NCI-H748 treated with DMSO at 0.1 percent for 48 hours (cell line): ENCODE measurements at regions not wholly inside any gene's neighbourhood (a gene's known extent, or its start where the extent isn't known, plus 50 kb on each side); places are given as distances from the start of the nearest gene placed in this dataset.

ENCODE experiments used
- DNase-seq: peaks from one replicate; lab custom pipeline; 2025; lab: John Stamatoyannopoulos, UW

DNA sequence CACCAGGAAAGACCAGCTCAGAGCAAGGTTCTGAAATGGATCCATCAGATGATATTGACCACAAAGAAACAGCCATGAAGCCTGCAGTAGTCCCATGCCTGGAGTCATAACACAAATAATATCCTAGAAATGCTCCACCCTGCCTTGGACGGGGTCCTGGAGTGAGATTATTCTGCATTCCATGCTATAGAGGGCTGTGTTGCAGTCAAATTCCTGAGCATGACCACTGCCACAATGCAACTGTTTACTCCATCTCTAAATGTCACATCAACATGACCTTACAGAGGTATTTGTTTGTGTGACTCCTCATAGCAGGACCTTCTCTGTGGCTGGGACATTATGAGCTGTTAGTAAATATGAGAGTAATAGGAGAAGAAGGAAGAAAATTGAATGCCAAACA is 257.5 kb upstream of the TCF21 start:
- no peak for DNase-seq

DNA sequence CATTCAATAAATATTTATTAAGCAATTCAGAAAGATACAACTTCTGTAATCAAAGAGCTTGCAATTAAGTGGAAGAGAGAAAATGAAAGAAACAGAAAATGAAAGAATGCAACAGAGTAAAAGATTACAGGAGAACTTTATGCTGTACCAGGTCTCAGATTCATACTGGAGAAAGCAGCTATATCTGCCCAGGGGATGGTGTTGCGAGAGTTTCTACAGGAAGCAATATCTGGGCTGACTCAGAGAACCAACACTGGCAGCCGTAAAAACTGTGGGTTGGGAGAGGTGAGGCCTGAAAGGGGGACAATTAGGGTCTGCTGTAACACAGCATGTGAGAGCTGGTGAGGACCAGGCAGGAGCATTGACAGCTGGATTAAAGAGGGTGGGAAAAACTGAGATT is 256.7 kb upstream of the TCF21 start:
- DNase-seq = no peak

DNA sequence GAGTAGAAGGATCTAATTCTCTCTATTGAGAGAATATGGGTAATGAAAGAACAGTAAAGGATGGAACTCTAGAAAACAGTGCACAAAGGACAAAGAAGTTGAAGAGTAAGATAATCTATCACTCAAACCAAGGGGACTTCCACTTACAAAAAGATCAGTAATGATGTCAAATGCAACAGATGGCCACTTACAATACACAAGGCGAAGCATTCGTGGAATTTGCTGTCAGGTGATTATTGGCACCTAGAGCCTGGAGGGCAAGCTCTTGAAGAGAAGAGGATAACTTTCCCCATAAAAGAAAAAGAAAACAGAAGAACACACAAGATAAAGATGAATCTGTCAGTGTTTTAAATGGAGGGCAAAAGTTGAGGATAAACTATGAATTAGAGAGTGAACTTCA is 256.0 kb upstream of the TCF21 start:
- no peak for DNase-seq

DNA sequence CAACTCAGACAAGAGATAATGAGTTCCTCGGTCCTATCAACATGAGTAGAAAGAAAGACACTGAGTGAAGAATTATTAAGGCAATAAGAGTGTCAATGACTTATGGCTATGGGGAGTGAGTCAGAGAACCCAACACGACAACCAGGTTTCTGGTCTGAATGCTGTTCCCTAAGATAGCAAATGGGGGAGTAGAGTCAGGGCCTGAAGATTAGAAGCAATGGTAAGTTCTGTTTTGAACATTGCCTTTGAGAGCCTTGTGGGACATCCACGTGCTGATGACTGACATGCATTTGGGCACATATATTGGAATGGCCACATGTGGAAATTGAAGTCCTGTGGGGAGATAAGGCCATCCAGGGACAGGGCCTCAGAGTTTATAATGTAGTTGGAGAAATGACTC is 254.4 kb upstream of the TCF21 start:
- no peak for DNase-seq

DNA sequence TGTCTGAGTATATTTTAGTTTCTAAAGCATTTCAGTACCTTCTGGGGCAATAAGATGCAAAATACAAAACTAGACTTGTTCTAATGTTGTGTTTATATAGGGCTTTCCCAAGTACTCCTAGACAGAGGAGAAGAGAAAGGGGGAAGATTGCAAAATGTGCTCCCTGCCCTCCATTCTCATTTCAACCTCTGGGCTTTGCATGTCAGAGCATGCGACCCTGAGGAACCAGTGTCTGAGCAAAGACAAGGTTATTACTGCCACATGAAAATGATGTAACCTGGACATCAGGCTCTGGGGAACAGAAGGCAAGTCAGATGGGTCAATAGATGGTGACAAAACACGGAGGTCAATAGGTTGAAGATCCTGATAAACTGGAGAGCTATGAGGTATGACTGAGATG is 253.5 kb upstream of the TCF21 start:
- no peak for DNase-seq

DNA sequence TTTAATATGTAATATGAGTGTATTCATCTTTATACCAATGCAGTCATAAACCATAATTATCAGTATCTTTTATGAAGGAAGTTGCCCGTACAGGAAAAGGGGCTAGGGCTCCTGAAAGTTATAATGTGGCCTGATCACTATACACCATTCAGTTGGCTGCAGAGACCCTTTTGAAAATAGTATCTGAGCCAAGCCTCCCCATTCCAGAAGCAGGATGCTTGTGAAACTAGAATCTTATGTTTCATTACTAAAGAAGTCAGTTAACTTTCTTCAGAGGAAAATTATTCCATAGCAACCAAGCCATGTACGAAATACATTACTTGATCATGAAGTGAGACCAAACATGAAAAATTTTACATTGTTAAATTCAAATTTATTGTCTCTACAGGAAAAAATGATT is 251.5 kb upstream of the TCF21 start:
- DNase-seq = no peak

DNA sequence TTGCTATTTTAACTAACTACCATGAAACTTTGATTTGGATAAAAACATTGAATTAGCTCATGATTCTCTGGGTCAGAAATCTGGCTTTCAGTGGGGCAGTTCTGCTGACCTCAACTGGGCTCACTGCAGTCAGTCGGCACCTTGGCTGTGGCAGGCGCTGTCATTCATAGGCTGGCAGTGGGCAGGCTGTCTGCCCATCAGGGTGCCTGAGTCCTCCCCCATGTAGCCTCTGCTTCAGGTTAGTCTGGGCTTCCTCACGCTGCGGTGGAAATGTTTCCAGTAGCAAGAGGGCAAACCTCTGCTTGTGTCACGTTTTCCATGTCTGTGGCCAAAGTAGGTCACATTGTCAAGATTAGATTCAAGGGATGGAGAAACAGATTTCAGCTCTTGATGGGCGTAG is 251.0 kb upstream of the TCF21 start:
- DNase-seq = no peak

DNA sequence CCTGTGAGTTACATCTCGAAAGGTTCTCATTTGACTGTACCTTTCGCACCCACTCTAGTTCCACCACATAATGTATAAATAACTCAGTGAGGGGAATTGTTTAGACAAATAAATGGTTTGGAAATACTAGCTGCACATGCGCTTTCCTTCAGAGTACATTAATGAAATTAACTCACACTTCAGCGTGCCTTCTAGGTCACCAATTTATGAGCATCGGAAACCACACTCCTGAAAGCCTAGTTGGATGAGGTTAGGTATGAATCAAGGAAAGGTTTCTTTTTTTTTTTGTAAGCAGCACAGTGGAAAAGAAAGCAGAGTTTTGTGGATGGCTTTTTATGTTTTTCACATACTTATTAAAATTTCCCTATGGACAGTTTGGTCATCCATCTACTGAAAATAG is 247.8 kb upstream of the TCF21 start:
- no peak for DNase-seq

DNA sequence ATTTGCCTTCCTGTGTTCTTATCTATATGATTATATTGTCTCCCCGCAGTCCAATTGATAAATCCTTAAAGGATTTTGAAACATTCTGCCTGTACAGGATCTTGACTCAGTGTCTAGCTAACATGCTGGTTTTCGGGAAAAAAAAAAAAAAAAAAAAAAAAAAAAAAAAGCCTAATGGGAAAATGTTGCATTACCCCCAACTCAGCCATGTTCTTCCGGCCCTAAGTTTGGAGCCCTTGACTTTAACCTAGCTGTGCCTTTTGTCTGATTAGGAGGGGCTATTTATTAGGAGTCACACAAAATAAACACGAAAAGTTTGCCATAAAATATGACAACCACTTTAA is 244.4 kb upstream of the TCF21 start:
- DNase-seq = no peak

DNA sequence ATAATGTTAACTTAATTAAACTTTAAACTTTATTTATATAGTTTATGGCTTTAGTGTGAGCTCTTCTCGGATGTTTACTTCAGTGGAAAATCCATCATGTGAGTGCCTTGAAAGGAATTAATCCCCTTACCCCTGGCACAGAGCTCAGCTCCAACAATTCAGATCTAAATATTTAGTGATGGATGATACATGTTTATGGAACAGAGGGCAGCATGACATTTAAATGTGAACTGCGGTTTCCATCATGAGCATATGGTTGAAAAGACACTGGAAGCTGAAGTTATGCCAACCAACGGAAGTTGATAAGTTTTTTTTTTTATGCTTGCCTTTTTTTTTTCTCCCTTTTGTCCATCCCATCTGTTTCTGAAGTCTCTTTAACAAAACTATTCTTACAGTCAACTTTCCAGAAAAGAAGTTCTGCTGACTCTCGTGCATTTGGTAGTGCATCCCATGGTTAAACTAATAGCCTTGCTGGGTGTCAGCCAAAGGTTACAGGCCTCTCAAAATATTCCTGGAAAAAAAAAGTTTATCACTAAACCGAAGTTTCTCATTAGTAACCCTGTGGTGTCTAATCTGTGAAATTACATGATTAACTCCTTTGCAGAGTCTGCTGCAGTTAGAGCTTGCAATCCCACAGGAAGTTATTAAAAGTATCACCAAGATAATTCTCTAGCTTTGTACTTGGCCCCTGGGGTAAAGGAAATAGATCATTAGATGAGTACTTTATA is 243.9 kb upstream of the TCF21 start:
- DNase-seq = no peak

DNA sequence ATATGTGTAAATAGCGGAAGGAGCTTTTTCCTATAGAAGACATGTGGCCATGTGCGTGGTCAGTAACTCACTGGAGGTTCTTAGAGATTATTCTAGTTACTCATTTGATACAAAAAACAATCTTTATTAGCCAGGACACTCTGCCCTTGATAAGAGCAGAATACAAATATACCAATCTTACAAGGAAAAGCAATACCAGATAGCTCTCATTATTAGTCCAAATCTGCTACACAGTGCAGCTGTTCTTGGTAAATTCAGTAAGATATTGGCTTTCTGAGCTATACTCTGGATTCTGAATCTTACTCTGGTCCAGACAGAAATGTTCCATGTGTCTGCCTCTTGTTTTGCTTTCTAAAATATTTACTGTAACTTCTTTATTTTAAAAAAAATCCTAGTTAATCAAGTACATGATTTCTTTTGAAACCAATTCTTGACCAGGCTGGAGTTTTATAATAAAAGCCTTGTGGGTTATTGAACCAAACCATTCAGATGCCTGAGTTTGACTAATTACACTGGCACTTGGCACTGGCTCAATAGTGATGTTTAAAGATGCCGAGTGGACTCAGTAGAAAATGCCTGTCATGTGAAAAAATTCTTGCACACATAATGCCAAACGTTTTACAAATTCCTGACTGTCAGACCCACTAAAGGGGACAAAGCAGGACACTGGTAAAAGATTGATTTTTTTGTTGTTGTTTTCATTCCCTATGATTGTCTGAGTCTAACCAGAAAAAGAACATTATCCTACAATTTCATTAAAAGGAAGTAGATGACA is 242.8 kb upstream of the TCF21 start:
- DNase-seq = no peak

DNA sequence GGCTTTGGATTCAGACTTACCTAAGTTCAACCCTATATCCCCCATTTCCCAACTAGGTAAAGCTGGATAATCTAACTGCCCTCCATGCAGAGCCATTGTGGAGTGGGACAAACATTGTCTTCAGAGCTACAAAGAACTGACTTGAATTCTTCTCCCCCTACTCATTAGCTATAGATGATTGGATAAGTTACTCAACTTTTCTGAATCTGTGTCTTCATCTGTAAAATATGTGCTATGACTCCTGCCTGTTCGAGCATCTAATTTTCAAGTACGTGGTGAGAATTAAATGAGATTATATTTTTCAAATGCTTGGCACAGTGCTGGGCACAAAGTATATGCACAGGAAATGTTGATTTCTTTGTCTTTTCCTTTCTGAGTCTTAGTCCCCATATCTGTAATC is 240.3 kb upstream of the TCF21 start:
- no peak for DNase-seq

DNA sequence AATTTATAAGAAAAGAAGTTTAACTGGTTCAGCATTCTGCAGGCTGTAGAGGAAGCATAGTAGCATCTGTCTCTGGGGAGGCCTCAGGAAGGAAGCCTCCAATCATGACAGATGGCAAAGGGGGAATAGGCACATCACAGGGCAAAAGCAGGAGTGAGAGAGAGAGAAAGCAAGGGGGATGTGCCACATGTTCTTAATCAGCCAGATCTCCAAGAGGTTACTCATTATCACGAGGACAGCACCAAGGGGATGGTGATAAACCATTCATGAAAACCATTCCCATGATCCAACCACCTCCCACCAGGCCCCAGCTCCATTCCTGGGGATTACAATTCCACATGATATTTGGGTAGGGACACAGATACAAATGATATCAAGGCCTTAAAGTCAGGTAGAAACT is 217.5 kb upstream of the TCF21 start:
- no peak for DNase-seq

DNA sequence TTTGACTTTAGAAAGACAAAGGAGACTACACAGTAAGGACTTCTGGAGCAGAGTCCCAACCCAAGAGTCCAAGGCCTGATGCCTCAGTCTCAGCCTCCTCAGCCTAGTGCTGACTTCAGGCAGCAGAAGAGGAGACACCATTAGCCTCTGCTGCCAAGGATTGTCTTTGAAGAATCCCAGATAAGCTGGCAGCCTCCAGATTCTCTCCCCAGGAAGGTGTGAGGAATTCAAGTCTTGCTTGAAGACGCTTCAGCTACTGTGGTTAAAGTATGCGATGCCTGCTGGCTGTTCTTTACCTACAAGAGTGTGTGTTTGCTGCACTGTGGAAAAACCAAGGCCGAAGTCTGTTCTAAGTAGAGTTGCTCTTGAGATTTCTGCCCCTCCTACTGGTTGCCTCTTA is 215.9 kb upstream of the TCF21 start:
- no peak for DNase-seq

DNA sequence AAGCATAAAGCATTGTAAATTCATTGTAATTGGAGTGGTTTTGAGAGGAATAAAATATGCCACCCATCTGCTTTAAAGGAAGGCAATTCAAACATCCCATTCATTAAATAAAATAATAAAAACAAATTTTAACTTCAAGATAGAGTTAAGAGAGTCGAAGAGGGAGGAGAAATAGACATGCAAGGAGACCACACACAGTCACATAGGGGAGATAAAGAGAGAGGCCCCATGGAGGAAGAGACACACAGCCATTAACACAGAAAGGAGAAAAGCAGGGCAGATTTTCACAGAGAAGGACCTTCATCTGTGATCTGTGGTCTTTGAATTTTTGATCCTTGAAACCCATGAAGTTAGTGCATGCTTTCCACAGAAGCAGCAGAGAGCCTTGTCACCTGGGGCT is 214.3 kb upstream of the TCF21 start:
- DNase-seq = no peak

DNA sequence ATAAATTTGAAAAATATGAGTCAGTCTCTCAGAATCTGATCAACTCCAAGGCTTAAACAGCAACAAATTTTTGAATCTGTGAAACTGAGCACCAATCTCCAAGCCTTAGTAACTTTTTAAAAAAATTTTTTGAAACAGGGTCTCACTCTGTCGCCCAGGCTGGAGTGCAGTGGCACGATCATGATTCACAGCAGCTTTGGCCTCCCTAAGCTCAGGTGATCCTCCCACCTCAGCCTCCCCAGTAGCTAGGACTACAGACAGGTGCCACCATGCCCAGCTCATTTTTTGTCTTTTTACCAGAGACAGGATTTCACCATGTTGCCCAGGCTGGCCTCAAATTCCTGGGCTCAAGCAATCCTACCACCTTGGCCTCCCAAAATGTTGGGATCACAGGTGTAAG is 207.9 kb upstream of the TCF21 start:
- no peak for DNase-seq

DNA sequence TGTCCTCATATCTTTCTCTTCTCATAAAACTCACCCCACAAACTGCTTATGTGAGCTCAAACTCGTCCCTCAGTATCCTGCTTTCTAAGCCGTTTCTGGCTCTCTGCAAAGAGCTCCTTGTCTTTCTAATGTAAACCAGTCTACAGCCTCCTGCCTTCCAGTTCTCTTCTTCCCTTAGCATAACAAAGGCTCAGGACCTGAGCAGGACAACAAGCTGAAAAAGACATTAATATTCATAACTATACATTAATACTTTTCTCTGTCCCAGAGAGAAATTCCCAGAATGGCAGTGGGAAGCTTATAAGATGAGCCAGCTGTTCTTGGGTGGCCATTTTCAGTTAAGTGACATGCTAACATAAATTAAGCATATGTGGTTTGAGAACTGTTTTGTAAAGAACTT is 207.0 kb upstream of the TCF21 start:
- DNase-seq = no peak

DNA sequence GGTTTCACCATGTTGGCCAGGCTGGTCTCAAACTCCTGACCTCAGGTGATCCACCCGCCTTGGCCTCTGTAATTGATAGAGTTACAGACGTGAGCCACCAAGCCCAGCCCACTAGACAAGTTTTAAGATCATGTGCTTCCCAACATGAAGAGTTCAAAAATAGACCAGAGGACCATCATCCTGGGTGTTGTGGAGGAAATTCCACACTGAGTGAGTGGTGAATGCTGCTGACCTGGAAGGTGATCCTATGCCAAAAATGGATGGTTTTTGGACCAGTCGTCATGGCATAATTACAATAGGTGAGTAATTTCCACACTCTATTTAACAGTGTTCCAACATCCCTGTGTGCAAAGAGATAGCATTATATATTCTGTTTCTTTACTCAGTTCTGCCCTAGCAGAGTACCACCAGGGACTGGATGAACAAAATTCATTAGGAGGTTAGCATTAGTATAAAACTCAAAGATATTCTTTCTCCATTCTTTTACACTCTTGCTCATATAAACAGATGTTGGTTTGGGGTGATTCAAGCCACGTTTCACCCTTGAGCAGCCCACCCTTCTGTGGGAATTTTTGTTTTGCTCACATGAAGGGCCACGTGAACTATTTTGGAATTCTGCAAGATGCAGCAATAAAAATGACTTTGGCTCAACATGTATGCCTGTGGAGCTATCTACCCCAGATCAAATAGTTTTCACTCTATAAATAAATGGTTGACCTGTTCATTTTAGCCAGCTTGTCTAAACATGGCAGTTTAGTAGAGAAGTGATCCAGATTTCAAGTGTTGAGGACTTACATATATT is 206.2 kb upstream of the TCF21 start:
- no peak for DNase-seq

DNA sequence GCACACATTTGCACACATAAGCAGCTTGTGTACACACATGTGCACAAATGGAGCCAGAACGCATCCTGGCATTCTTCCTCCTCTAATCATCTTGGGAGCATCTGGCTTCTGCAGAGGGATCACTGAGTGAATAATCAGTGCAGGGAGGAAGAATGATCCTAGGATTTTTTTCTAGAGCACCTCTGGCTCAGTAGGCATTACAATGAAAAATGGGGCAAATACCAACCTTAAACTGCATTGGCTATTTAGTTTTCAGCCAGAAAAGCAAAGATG is 205.7 kb upstream of the TCF21 start:
- DNase-seq = no peak

DNA sequence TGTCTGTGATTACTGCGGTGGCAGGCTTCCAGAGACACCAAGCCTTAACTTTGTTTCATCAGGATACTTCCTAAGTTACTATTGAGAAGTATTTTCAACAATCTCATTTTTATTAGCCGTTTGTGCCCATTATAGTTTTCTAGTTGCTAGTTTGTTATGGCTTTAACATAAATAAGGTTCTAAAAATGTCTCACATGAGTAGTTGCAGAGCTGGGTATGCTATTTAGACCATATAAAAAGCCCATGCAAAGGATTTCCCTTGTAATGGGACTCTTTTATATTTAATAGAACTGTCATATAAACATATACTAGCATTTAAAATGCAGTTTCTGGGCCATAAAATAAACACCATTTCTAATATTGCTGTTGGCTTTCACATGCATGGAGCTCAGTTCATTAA is 205.3 kb upstream of the TCF21 start:
- no peak for DNase-seq

DNA sequence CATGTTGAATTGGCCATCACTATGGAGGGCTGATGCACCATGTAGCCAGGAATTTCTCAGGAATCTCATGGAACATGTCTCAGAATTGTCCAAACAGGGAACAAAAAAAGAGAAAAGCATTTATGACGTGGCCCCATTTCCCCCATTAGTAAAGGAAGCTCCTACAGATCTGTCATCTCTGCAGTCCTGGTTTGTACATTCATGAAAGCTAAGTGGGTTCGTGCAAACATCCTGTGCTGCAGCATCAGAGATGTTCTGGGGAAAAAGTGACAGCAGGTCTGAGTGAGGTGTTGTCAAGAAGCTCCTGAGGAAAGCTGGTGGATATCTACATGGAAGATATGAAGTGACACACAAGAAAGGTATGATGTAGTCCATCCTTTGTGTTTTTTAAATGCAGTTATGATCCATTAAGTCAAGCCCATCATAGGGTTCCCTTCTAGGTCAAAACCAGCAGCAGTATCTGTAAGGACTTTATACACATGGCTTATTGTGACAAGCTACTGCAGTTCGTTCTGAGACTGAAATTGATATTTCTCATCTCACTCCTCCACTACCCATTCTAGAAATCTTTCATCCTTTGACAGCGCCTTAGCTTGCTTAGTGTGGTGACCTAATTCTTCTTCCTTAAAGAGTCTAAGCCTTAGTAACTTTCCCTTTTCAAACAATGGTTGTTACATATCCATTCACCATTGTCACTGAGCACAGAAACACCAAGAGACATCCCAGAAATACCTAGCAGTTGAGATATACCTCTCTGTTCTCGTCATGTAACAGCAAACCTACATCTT is 200.0 kb upstream of the TCF21 start:
- no peak for DNase-seq

DNA sequence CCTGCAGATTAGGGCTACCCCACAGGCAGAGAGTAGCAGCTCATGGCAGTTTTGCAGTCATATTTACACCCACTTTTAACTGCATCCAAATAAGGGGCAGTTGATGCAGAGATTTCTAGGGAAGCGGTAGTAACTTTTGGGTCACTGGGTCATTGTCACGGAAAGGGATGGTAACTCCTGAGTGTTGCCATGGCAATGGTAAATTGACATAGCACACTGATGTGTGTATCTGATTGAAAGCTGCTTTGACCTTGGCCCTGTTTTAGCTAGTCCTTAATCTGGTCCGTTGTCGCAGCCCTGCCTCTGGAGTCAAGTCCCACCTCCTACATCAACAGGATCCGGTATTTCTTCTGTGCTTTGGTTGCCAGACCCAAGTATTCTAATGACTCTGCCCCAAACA is 199.1 kb upstream of the TCF21 start:
- no peak for DNase-seq

DNA sequence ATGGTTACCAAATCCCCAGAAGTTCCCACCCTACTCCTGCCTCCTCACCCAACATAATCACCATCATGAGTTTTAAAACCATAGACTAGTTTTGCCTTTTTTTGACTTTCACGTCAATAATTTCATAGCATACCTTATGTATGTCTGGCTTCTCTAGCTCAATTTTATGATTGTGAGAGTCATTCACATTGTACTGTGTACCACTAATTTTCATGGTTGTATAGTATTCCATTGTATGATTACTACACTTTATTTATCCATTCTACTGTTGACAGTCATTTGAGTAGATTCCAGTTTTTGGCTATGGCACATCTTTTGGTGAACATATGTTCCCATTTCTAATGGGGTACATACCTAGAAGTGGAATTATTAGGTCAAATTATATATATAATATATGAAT is 195.3 kb upstream of the TCF21 start:
- no peak for DNase-seq
